Activated T-helper 2 cell treated with anti-CD3 and anti-CD28 coated beads, Interferon-gamma antibody, Interleukin-2, Interleukin-4, amounts not matched to agents 10 μg/mL and 5 μg/mL and 100 μg/mL, durations not matched to agents 14 hours and 24 hours and 36 hours (primary cell): ENCODE measurements at regions not wholly inside any gene's neighbourhood (a gene's known extent, or its start where the extent isn't known, plus 50 kb on each side); places are given as distances from the start of the nearest gene placed in this dataset.

Experiments
- DNase-seq: peaks from one replicate; pipeline ENCODE4 v3.0.0; 2021; ENCODE audit warnings: low spot score
- H3K27ac Mint-ChIP-seq: one replicate; pipeline ENCODE4 v1.8.0; 2021; ENCODE audit warnings: mixed read lengths
- H3K27me3 Mint-ChIP-seq: one replicate; pipeline ENCODE4 v1.8.0; 2021; ENCODE audit warnings: low read depth, mixed read lengths
- H3K36me3 Mint-ChIP-seq: one replicate; pipeline ENCODE4 v1.8.0; 2021; ENCODE audit warnings: low read depth, mixed read lengths
- H3K4me1 Mint-ChIP-seq: one replicate; pipeline ENCODE4 v1.8.0; 2021; ENCODE audit warnings: low read depth, mixed read lengths
- H3K4me3 Mint-ChIP-seq: one replicate; pipeline ENCODE4 v1.8.0; 2021; ENCODE audit warnings: low read depth, mild to moderate bottlenecking, moderate library complexity, mixed read lengths
- H3K9me3 Mint-ChIP-seq: one replicate; pipeline ENCODE4 v1.8.0; 2021; ENCODE audit warnings: mixed read lengths
- intact Hi-C: fragments of 100-400 bp; cut with micrococcal nuclease; formaldehyde crosslinking; loops from one replicate; pipeline ENCODE4 v1.15.1; 2023

GRCh38 chr12:113655919-113656318 is 184.2 kb upstream of the LHX5 start:
- Mint-ChIP-seq H3K36me3 (no peaks in the 10 kb centered on the region), H3K27me3 (no peaks in the 10 kb centered on the region), H3K27ac (no peak overlapping the region), H3K9me3 (peaks cover 4% of the 10 kb centered on the region), H3K4me1 (no peaks in the 10 kb centered on the region), H3K4me3 (no peak overlapping the region)
- DNase-seq, result no peak
- intact Hi-C loops, result no loop called here

- intact Hi-C loops, result no loop called here
- Mint-ChIP-seq H3K36me3 (no peaks in the 10 kb centered on the region), H3K4me3 (no peak overlapping the region), H3K9me3 (peaks cover 4% of the 10 kb centered on the region), H3K27me3 (no peaks in the 10 kb centered on the region), H3K27ac (no peak overlapping the region), H3K4me1 (no peaks in the 10 kb centered on the region)
- DNase-seq, result no peak
Observed at GRCh38 chr12:113655479-113655878, 183.8 kb upstream of the LHX5 start.

- Mint-ChIP-seq H3K36me3 (no peaks in the 10 kb centered on the region), H3K4me3 (no peak overlapping the region), H3K27me3 (peaks cover 12% of the 10 kb centered on the region), H3K27ac (no peak overlapping the region), H3K9me3 (no peaks in the 10 kb centered on the region), H3K4me1 (no peaks in the 10 kb centered on the region)
- DNase-seq, result no peak
- intact Hi-C loops, result no loop called here
Observed at GRCh38 chr12:113651662-113652061, 180.0 kb upstream of the LHX5 start.

GRCh38 chr12:113650476-113650875 is 178.8 kb upstream of the LHX5 start:
- intact Hi-C loops, result no loop called here
- H3K4me1 Mint-ChIP-seq, result no peaks in the 10 kb centered on the region
- no peaks in the 10 kb centered on the region for H3K9me3 Mint-ChIP-seq
- H3K36me3 Mint-ChIP-seq, result no peaks in the 10 kb centered on the region
- H3K27me3 Mint-ChIP-seq, result peaks cover 12% of the 10 kb centered on the region
- no peak overlapping the region for H3K27ac Mint-ChIP-seq
- no peak overlapping the region for H3K4me3 Mint-ChIP-seq
- DNase-seq, result no peak

- Mint-ChIP-seq H3K9me3 (no peaks in the 10 kb centered on the region), H3K4me3 (no peak overlapping the region), H3K4me1 (no peaks in the 10 kb centered on the region), H3K36me3 (no peaks in the 10 kb centered on the region), H3K27me3 (peaks cover 12% of the 10 kb centered on the region), H3K27ac (no peak overlapping the region)
- intact Hi-C loops, result no loop called here
- DNase-seq, result no peak
Observed at GRCh38 chr12:113649256-113649830, 177.7 kb upstream of the LHX5 start.

- Mint-ChIP-seq H3K27me3 (peaks cover 12% of the 10 kb centered on the region), H3K36me3 (no peaks in the 10 kb centered on the region), H3K4me3 (no peak overlapping the region), H3K27ac (no peak overlapping the region), H3K9me3 (no peaks in the 10 kb centered on the region), H3K4me1 (no peaks in the 10 kb centered on the region)
- intact Hi-C loops, result no loop called here
- no peak for DNase-seq
Observed at GRCh38 chr12:113647048-113647447, 175.4 kb upstream of the LHX5 start.

- Mint-ChIP-seq H3K27ac (no peak overlapping the region), H3K27me3 (peaks cover 15% of the 10 kb centered on the region), H3K4me3 (no peak overlapping the region), H3K4me1 (no peaks in the 10 kb centered on the region), H3K36me3 (no peaks in the 10 kb centered on the region), H3K9me3 (no peaks in the 10 kb centered on the region)
- intact Hi-C loops, result no loop called here
- DNase-seq, result no peak
Observed at GRCh38 chr12:113645603-113646002, 173.9 kb upstream of the LHX5 start.

- DNase-seq, result no peak
- intact Hi-C loops, result no loop called here
- no peak overlapping the region for H3K27ac Mint-ChIP-seq
- no peaks in the 10 kb centered on the region for H3K4me1 Mint-ChIP-seq
- H3K27me3 Mint-ChIP-seq, result peaks cover 15% of the 10 kb centered on the region
- no peaks in the 10 kb centered on the region for H3K9me3 Mint-ChIP-seq
- H3K4me3 Mint-ChIP-seq, result no peak overlapping the region
- no peaks in the 10 kb centered on the region for H3K36me3 Mint-ChIP-seq
Observed at GRCh38 chr12:113645183-113645582, 173.5 kb upstream of the LHX5 start.

GRCh38 chr12:113643177-113643974 is 171.7 kb upstream of the LHX5 start:
- no peaks in the 10 kb centered on the region for H3K9me3 Mint-ChIP-seq
- DNase-seq, result no peak

GRCh38 chr12:113642672-113643071 is 171.0 kb upstream of the LHX5 start:
- Mint-ChIP-seq H3K27ac (no peak overlapping the region), H3K36me3 (no peaks in the 10 kb centered on the region), H3K9me3 (no peaks in the 10 kb centered on the region), H3K4me1 (no peaks in the 10 kb centered on the region), H3K4me3 (no peak overlapping the region), H3K27me3 (peaks cover 18% of the 10 kb centered on the region)
- intact Hi-C loops, result no loop called here
- DNase-seq, result no peak

More at GRCh38 chr12:113643177-113643974, 171.7 kb upstream of the LHX5 start:
- Mint-ChIP-seq H3K27me3 (peaks cover 22% of the 10 kb centered on the region), H3K36me3 (no peaks in the 10 kb centered on the region), H3K27ac (no peak overlapping the region), H3K4me1 (no peaks in the 10 kb centered on the region), H3K4me3 (no peak overlapping the region)
- intact Hi-C loops, result no loop called here

- H3K27me3 Mint-ChIP-seq, result peaks cover 21% of the 10 kb centered on the region
- intact Hi-C loops, result no loop called here
- DNase-seq, result no peak
- no peaks in the 10 kb centered on the region for H3K36me3 Mint-ChIP-seq
- no peaks in the 10 kb centered on the region for H3K9me3 Mint-ChIP-seq
- H3K4me1 Mint-ChIP-seq, result no peaks in the 10 kb centered on the region
- no peak overlapping the region for H3K4me3 Mint-ChIP-seq
- no peak overlapping the region for H3K27ac Mint-ChIP-seq
Observed at GRCh38 chr12:113642216-113642615, 170.5 kb upstream of the LHX5 start.

- H3K36me3 Mint-ChIP-seq, result no peaks in the 10 kb centered on the region
- no peak overlapping the region for H3K27ac Mint-ChIP-seq
- no peak overlapping the region for H3K4me3 Mint-ChIP-seq
- H3K27me3 Mint-ChIP-seq, result peaks cover 21% of the 10 kb centered on the region
- no peak for DNase-seq
- no peaks in the 10 kb centered on the region for H3K4me1 Mint-ChIP-seq
- intact Hi-C loops, result no loop called here
- no peaks in the 10 kb centered on the region for H3K9me3 Mint-ChIP-seq
Observed at GRCh38 chr12:113641426-113642030, 169.9 kb upstream of the LHX5 start.

GRCh38 chr12:113640837-113641236 is 169.2 kb upstream of the LHX5 start:
- DNase-seq, result no peak
- Mint-ChIP-seq H3K4me1 (no peaks in the 10 kb centered on the region), H3K27ac (no peak overlapping the region), H3K36me3 (no peaks in the 10 kb centered on the region), H3K4me3 (no peak overlapping the region), H3K9me3 (no peaks in the 10 kb centered on the region), H3K27me3 (peaks cover 21% of the 10 kb centered on the region)
- intact Hi-C loops, result no loop called here
